Left forelimb (tissue), 1 donor: ENCODE measurements at regions not wholly inside any gene's neighbourhood (a gene's known extent, or its start where the extent isn't known, plus 50 kb on each side); places are given as distances from the start of the nearest gene placed in this dataset.
"Not testable (repeated sequence)": the region's sequence is repeated elsewhere in the genome, so short reads cannot be mapped to it uniquely, and the experiment has no call there.

Experiments
- DNase-seq: peaks from one replicate; pipeline ENCODE4 v3.0.0-alpha.2; 2018; ENCODE audit warnings: low spot score

- DNase-seq, result no peak
Measured at GRCh38 chr17:83191388-83192160, 112.2 kb downstream of the METRNL start.

DNA sequence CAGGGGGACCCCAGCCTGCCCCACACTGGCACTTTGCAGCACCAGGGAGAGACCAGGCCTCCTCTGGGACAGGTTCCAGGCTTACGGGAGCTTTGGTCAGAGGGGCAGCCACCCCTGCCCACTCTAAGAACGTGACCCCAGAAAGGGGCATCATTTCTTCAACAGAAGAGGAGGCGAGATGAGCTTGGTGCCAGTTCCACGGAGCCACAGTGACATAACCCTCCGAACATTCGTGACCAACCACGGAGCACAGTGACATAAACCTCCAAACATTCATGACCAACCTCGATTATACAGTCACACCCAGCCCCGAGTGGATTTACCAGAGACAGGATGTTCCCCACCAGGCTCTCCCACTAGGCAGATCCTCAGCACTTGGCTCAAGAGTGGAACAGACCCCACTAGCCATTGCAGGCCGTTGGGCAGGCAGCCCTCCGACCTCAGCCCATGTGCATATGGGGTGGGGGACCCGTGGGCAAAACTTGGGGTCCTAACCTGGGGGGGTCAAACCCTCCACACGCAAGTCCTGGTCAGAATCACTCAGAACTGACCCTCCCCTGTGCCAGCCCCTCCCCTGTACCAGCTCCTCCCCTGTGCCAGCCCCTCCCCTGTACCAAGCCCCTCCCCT is 112.9 kb downstream of the METRNL start:
- peak; percentile 60 for DNase-seq

DNA sequence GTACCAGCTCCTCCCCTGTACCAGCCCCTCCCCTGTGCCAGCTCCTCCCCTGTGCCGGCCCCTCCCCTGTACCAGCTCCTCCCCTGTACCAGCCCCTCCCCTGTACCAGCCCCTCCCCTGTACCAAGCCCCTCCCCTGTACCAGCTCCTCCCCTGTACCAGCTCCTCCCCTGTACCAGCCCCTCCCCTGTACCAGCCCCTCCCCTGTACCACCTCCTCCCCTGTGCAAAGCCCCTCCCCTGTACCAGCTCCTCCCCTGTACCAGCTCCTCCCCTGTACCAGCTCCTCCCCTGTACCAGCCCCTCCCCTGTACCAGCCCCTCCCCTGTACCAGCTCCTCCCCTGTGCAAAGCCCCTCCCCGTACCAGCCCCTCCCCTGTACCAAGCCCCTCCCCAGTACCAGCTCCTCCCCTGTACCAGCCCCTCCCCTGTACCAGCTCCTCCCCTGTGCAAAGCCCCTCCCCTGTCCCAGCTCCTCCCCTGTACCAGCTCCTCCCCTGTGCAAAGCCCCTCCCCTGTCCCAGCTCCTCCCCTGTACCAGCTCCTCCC is 113.5 kb downstream of the METRNL start:
- not testable (repeated sequence) for DNase-seq

DNA sequence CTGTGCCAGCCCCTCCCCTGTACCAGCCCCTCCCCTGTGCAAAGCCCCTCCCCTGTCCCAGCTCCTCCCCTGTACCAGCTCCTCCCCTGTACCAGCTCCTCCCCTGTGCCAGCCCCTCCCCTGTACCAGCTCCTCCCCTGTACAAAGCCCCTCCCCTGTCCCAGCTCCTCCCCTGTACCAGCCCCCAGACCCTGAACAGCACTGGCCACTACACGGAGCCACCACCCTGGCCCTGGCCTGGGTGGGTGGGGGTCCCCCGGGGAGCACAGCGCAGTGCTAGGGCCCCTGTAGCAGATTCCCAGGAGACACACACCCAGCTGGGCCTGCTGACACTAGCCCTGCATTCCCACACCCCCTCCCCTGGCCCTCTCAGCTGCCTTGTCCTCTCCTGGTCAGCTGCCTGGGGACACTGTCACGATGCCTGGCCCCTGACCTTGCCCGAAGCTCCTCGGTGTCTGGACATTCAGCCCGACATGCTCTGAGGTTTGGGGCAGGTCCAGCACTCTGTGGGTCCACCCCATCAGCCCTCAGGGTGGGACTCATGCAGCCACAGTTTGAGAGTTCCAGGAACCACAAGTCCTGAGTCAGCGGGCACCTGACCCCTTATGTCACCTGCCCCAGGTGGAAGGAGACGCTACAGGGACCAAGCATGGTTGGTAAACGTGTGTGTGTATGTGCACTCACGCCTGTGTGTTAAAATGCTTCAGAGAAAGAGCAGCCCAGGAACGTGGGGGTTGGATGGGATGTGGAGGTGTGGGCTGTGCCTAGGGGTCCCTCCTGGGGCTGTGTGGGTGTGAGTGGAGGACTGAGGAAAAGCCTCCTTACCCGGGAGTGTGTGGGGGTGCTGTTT is 114.2 kb downstream of the METRNL start:
- no peak for DNase-seq

GRCh38 chr17:83194186-83194561 is 114.8 kb downstream of the METRNL start:
- DNase-seq, result no peak

GRCh38 chr17:83194761-83195329 is 115.4 kb downstream of the METRNL start:
- no peak for DNase-seq

- DNase-seq, result no peak
Measured at GRCh38 chr17:83195330-83196023, 116.1 kb downstream of the METRNL start.

GRCh38 chr17:83196024-83196365 is 116.6 kb downstream of the METRNL start:
- no peak for DNase-seq

GRCh38 chr17:83196366-83196765 is 117.0 kb downstream of the METRNL start:
- no peak for DNase-seq

DNA sequence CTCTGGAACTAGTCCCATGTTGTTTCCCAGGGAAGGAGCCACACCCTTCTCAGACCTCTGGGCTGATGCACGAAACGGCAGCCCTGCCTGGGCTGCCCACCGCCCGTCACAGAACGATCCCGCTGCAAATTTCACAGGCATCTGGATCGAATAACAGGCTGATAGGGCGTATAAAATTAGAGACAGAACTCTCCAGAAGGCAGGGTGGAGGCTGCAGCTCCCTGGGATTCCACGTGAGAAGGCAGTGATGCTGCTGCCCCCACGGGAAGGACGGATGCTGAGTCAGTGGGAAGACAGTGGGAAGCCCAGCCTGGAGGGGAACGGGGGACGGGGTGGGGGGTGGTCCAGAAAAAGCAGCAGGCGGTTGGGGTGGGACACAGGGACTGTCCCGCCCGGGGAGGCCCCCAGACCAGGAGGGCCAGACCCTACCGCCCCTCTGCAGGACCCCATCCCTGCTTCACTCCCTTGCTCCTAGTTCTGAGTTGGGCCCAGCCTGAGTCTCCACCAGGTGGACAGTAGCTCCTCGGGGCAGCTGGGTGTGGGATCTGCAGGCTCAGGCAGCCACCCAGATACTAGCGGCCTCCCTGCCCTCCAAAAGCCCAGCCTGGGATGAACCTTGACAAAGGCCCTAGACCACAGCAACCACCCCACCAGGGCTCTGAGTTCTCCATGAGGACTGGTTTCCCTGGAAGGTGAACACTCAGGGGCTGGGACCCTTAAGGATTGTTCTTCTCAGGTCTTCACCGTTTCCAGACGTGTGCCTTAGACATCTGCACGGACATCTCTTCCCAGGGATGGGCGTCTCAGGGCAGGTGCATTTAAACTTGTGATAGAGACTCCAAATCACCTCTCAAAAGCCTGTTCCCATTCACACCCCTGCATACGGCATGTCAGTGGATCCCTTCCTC is 117.8 kb downstream of the METRNL start:
- no peak for DNase-seq

DNA sequence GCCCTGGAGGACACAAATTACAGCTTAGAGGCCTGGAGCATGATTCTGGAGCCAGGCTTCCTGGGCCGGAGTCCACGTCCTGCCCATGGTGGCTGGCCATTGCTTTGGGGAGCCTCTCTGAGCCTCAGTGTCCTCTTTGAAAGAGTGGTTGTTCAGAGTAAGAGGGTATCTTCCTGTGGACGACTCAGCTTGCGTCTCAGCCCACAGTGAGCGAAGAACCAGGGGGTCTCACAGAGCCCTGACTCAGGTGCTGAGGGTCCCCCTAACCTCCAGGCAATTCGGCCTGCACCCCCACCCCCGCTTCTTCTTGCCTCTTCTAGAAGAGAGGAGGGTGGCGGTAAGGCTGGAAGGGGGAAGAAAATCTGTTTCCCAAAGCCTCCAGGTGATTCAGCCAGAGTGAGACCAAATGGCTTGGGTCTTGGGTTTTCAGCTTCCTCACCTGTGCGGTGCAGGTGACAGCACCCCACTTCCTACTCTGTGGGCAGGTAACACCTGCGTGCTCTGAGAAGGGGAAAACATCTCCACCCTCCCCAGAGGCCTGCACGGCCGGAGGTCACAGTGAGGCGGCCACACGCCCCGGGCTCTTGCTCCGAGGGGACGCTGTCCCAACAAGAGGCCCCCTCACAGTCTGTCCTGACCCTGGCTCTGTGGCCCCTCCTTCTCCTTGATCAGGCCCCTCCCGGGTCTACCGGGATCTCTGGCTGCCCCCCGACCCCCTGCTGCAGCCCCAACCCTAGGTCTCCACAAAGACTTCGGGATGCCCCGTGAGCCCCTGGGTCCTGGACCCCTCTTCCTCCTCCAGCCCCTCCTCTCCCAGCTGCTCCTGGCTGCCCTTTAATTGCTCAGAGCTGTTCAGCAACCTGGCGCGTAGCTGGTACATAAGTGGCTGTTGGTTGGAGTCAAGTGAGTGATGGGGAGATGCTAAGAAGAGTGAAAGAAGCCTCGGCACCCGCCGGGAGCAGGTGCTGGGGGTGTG is 119.2 kb downstream of the METRNL start:
- no peak for DNase-seq

GRCh38 chr17:83199500-83200201 is 120.2 kb downstream of the METRNL start:
- DNase-seq, result no peak

DNA sequence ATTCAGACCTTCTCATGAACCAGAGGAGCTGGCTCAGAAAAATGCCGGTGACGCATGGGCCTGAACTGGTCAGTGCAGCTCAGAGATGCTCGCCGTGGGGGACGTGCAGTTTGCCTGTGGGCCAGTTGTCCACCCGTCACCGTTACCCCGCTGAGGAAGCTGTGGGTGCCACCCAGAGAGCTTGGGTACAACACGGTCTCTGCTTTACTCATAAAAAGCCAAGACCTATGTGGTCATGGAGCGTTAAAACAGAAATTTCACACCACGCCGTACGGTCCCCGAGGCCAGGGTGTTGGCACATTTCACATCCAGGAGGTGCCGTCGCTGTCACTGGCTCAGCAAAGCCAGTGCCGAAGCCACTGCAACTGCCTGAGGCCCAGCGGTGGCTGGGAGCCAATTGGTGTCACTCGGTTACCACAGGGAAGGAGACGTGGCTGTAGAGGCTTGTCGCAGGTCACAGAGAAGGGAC is 120.9 kb downstream of the METRNL start:
- no peak for DNase-seq

DNA sequence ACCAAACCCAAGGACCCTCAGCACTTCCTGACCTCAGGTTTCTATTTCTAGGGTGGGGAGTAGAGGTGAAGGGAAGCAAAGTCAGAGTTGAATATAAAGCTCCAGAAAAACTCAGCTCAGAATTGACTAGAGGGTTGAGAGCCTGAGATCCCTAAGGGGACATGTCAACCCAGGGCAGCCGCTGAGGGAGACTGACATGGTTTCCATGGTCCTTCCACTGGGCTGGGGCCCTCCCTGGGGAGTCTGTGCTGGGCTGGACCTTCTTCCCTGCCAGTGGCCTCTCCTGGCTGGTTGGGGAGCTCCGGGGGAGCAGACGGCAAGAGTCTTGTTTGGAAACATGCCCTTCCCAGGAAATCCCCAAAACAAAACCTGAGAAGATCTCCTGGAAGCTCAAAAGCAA is 121.3 kb downstream of the METRNL start:
- DNase-seq, result no peak

DNA sequence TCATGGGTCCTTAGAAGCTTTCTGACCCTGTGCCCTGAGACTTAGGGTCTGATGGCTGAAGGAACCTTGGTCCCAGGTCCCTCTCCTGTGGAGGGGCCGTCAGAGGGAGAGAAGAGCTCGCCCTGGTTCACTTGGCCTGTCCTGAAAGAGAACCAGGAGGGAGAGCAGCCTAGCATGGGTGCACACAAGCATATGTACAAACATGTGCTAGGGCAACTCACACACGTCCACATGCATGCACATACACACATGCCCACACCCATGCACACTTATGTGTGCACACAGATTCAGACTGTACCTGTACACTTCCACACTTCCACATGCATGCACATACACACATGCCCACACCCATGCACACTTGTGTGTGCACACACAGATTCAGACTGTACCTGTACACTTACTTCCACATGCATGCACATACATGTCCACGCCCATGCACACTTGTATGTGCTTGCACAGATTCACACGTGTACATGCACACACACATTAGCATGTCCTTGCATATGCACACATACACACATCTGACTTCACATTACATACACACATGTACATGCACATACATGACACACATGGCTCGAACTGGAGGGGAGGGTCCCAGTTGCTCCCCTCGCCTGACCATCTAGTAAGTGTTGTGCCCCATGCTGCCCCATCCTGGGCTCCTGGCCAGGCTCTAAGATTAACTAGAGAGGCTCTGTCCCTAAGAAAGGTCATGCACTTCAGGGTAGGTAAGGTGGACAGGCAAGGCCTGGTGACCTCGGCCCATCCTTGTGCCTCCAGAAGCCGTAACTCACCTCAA is 122.0 kb downstream of the METRNL start:
- no peak for DNase-seq

- DNase-seq, result no peak
Measured at GRCh38 chr17:83202002-83203000, 122.9 kb downstream of the METRNL start.

GRCh38 chr17:83203073-83203471 is 123.7 kb downstream of the METRNL start:
- DNase-seq, result no peak
